Heart right ventricle (tissue), 16 donors: ENCODE measurements at regions not wholly inside any gene's neighbourhood (a gene's known extent, or its start where the extent isn't known, plus 50 kb on each side); places are given as distances from the start of the nearest gene placed in this dataset.

Source experiments
- ATAC-seq, 8 donors: fragments of 200-7000 bp; cut with Tn5 transposase; one replicate each; pipeline ENCODE4 v1.9.1; 2020; ENCODE audit warnings: mild to moderate bottlenecking in 8 of 8, moderate library complexity in 8 of 8, moderate number of reproducible peaks in 1 of 8
- DNase-seq, 2 donors: peaks; one replicate each; pipeline ENCODE4 v3.0.0-alpha.2; 2020
- H3K27ac ChIP-seq, 10 donors: fragments of 200-600 bp; sonication (generic) in 2 of 10; one replicate each; pipeline versions ENCODE4 v1.5.0 to v1.8.0; 2020 to 2022; ENCODE audit warnings: mild to moderate bottlenecking in 3 of 10
- H3K27me3 ChIP-seq, 7 donors: fragments of 200-600 bp; one replicate each; pipeline ENCODE4 v1.8.0; 2021 to 2022; ENCODE audit warnings: mild to moderate bottlenecking in 2 of 7
- H3K36me3 ChIP-seq, 9 donors: fragments of 200-600 bp; sonication (generic) in 1 of 9; one replicate each; pipeline versions ENCODE4 v1.5.0 to v1.8.0; 2020 to 2022; ENCODE audit warnings: mild to moderate bottlenecking in 2 of 9
- H3K4me1 ChIP-seq, 9 donors: fragments of 200-600 bp; sonication (generic) in 1 of 9; one replicate each; pipeline versions ENCODE4 v1.5.0 to v1.8.0; 2020 to 2022; ENCODE audit warnings: mild to moderate bottlenecking in 4 of 9
- H3K4me3 ChIP-seq, 10 donors: fragments of 200-600 bp; sonication (generic) in 2 of 10; one replicate each; pipeline versions ENCODE4 v1.5.0 to v1.8.0; 2020 to 2022; ENCODE audit warnings: mild to moderate bottlenecking in 7 of 10, moderate library complexity in 2 of 10
- H3K9me3 ChIP-seq, 11 donors: fragments of 200-600 bp in 10 of 11; sonication (generic) in 2 of 11; one replicate each; pipeline versions ENCODE4 v1.5.0 to v1.8.0; 2013 to 2022; ENCODE audit warnings: mild to moderate bottlenecking in 2 of 11, control low read depth in 1 of 11, moderate library complexity in 1 of 11
- CTCF ChIP-seq, 9 donors: fragments of 200-600 bp; sonication (generic) in 2 of 9; IDR thresholded peaks; one replicate each; pipeline versions ENCODE4 v1.5.0 to v1.8.0; 2021 to 2022; ENCODE audit warnings: antibody characterized with exemption in 9 of 9, mild to moderate bottlenecking in 5 of 9, moderate library complexity in 1 of 9
- WGBS, 2 donors: extraction: QIAGEN DNeasy Blood & Tissue Kit; methylation state at CpG; one replicate each; pipeline ENCODE4 v1.1.7; 2013; ENCODE audit warnings: inconsistent platforms in 1 of 2; 5-methylcytosine and 5-hydroxymethylcytosine counted together
- intact Hi-C, 10 donors: fragments of 100-400 bp; cut with DNase I; formaldehyde crosslinking; loops; one replicate each; pipeline versions ENCODE4 v1.11.1 to v1.14.2; 2022
- donor health status: Arrhythmogenic right ventricular cardiomyopathy.
- donor health status: ischemic (EF 13 %, LVEDD 7.1; RV severe dilation, severe dysfunction).
- donor health status: healthy with polysubstance abuse.
- donor health status: DM: no; HTN: yes; CAD: no.
- donor health status: DM: no; HTN: no; CAD: no.
- donor health status: ischemic (EF 25% LVEDD 6.9; RV normal size, moderate dysfunction).
- donor health status: ischemic (EF 25% LVEDD 5.7; RV mildly dilated, moderate dysfunction).
- donor health status: healthy.
- donor health status: DM: yes; HTN: yes; CAD: no.
- donor health status: Ischemic cardiomyopathy.
- donor health status: ischemic (EF 35%, LVEDD 5.7; RV mildly dilated, moderate dysfunction).
- donor health status: nonischemic (EF 11% LVEDD 7.7; RV severe dilation, severe dysfunction).
- donor health status: DM: yes; HTN: yes; CAD: no.
- donor health status: PGD.
- donor health status: ischemic (EF 29% LVEDD 5.4; RV normal size, mild dysfunction).
- donor health status: nonischemic (EF 23%, LVEDD 6.1; RV moderate dilation, normal function).

- no peak for DNase-seq
- Histone ChIP-seq H3K27ac (no peak overlapping the region), H3K27me3 (peaks cover 0 to 42% (median 14%) of the 10 kb centered on the region in 7 donors), H3K4me1 (no peaks in the 10 kb centered on the region), H3K9me3 (peaks cover 0 to 14% (median 0%) of the 10 kb centered on the region in 11 donors), H3K4me3 (no peak overlapping the region), H3K36me3 (no peaks in the 10 kb centered on the region)
- TF ChIP-seq CTCF (IDR thresholded peaks at IDR 0.05) = no peak
- no peak for ATAC-seq
- intact Hi-C loops = no loop called here
- WGBS, 2 donors = 38 to 58% methylated on average over 3 of the region's 3 CpGs
Measured at GRCh38 chr2:121030523-121030922, 254.5 kb downstream of the TFCP2L1 start.

- ATAC-seq = no peak
Measured at GRCh38 chr2:121031568-121032340, 253.2 kb downstream of the TFCP2L1 start.

DNA sequence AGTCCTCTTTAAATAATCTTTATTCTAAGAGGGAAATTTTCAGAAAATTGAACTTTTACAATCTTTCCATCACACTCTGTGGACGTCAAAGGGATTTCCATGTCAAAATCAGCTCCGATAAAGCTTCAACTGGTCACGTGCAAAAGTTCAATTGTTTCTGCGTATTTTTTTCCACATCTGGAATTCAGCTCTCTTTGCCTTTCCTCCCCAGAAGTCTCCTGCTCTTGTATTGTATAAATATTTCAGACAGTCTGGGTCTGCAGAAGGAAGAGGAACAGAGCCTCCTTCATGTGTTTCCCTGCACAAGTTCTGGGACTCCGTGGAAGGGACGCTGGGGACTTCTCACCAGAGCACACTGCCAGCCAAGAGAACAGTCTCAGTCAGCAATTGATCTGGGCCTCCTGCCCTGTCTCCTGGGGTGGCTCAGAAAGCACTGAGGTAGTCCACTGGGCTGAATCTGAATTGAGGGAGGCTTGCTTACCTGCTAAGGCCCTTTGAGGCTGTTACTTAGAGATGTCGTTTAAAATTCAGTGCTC, 251.5 kb downstream of the TFCP2L1 start:
- TF ChIP-seq CTCF (IDR thresholded peaks at IDR 0.05) = no peak
- Histone ChIP-seq H3K36me3 (no peaks in the 10 kb centered on the region), H3K4me3 (no peak overlapping the region), H3K27me3 (peaks cover 0 to 50% (median 14%) of the 10 kb centered on the region in 7 donors), H3K4me1 (no peaks in the 10 kb centered on the region), H3K9me3 (no peaks in the 10 kb centered on the region), H3K27ac (no peak overlapping the region)
- intact Hi-C loops = no loop called here
- no peak for DNase-seq
- ATAC-seq = no peak
- 71 to 75% methylated on average over 7 of the region's 7 CpGs for WGBS, 2 donors

More at GRCh38 chr2:121031568-121032340, 253.2 kb downstream of the TFCP2L1 start:
- no peak overlapping the region for H3K4me3 ChIP-seq
- no peaks in the 10 kb centered on the region for H3K4me1 ChIP-seq
- H3K27me3 ChIP-seq = peaks cover 0 to 42% (median 14%) of the 10 kb centered on the region in 7 donors
- DNase-seq = no peak
- TF ChIP-seq CTCF (IDR thresholded peaks at IDR 0.05) = no peak
- no peak overlapping the region for H3K27ac ChIP-seq
- 89 to 90% methylated on average over 12 of the region's 12 CpGs for WGBS, 2 donors
- H3K36me3 ChIP-seq = no peaks in the 10 kb centered on the region
- intact Hi-C loops = no loop called here
- peaks cover 0 to 14% (median 0%) of the 10 kb centered on the region in 11 donors for H3K9me3 ChIP-seq

- no peak for ATAC-seq
Measured at GRCh38 chr2:121034551-121034950, 250.5 kb downstream of the TFCP2L1 start.

More at GRCh38 chr2:121034551-121034950, 250.5 kb downstream of the TFCP2L1 start:
- intact Hi-C loops = no loop called here
- H3K4me3 ChIP-seq = no peak overlapping the region
- no peak for DNase-seq
- no peaks in the 10 kb centered on the region for H3K9me3 ChIP-seq
- no peak overlapping the region for H3K27ac ChIP-seq
- no peaks in the 10 kb centered on the region for H3K4me1 ChIP-seq
- no peaks in the 10 kb centered on the region for H3K36me3 ChIP-seq
- peaks cover 0 to 46% (median 14%) of the 10 kb centered on the region in 7 donors for H3K27me3 ChIP-seq
- no peak for TF ChIP-seq CTCF (IDR thresholded peaks at IDR 0.05)
- WGBS, 2 donors = 79 to 82% methylated on average over 5 of the region's 5 CpGs
